ENCODE measurements at regions not wholly inside any gene's neighbourhood (a gene's known extent, or its start where the extent isn't known, plus 50 kb on each side); places are given as distances from the start of the nearest gene placed in this dataset.

DNA sequence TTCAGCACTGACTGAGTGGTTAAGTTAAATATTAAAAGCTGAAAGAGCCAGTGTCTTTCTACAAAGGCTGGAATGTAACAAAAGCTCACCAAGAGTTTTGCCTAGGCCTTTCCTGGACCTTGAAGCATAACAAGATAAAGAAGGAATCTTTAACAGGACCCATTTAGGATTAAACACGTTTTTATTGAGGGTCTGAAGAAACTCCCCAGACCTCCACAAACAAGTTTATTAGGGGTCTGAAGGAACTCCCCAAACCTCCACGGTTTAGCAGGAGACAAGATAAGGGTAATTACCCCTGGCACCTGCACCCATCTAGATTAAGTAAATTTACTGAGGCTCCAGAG, 104.0 kb downstream of the ACAA2 start:
- no peak for DNase-seq
- Histone ChIP-seq H3K4me3 (no peak overlapping the region), H3K36me3 (no peaks in the 10 kb centered on the region), H3K27ac (no peak overlapping the region), H3K27me3 (no peaks in the 10 kb centered on the region), H3K9me3 (no peaks in the 10 kb centered on the region), H3K4me1 (peaks cover 0 to 3% (median 0%) of the 10 kb centered on the region in 9 donors)
- 36% methylated on average over 2 of the region's 2 CpGs for WGBS, 2 donors
- TF ChIP-seq, protein P1, sequence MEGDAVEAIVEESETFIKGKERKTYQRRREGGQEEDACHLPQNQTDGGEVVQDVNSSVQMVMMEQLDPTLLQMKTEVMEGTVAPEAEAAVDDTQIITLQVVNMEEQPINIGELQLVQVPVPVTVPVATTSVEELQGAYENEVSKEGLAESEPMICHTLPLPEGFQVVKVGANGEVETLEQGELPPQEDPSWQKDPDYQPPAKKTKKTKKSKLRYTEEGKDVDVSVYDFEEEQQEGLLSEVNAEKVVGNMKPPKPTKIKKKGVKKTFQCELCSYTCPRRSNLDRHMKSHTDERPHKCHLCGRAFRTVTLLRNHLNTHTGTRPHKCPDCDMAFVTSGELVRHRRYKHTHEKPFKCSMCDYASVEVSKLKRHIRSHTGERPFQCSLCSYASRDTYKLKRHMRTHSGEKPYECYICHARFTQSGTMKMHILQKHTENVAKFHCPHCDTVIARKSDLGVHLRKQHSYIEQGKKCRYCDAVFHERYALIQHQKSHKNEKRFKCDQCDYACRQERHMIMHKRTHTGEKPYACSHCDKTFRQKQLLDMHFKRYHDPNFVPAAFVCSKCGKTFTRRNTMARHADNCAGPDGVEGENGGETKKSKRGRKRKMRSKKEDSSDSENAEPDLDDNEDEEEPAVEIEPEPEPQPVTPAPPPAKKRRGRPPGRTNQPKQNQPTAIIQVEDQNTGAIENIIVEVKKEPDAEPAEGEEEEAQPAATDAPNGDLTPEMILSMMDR (IDR thresholded peaks at IDR 0.05): no peak
- intact Hi-C loops (cut with DNase I): no loop called here
- ATAC-seq: no peak

GRCh38 chr18:49708662-49709346, 104.5 kb downstream of the ACAA2 start:
- Histone ChIP-seq H3K36me3 (no peaks in the 10 kb centered on the region), H3K9me3 (no peaks in the 10 kb centered on the region), H3K27ac (no peak overlapping the region), H3K4me3 (no peak overlapping the region), H3K27me3 (no peaks in the 10 kb centered on the region), H3K4me1 (peaks cover 0 to 9% (median 0%) of the 10 kb centered on the region in 9 donors)
- DNase-seq: no peak
- TF ChIP-seq, protein P1 (IDR thresholded peaks at IDR 0.05): no peak
- intact Hi-C loops (cut with DNase I): no loop called here
- no peak for ATAC-seq
- WGBS, 2 donors: 79 to 84% methylated on average over 6 of the region's 6 CpGs

- Histone ChIP-seq H3K4me3 (no peak overlapping the region), H3K4me1 (peaks cover 0 to 9% (median 0%) of the 10 kb centered on the region in 9 donors), H3K27ac (no peak overlapping the region), H3K9me3 (no peaks in the 10 kb centered on the region), H3K36me3 (no peaks in the 10 kb centered on the region), H3K27me3 (no peaks in the 10 kb centered on the region)
- DNase-seq (no peak), ATAC-seq (no peak)
- TF ChIP-seq, protein P1 (IDR thresholded peaks at IDR 0.05): no peak
- 96 to 98% methylated on average over 3 of the region's 3 CpGs for WGBS, 2 donors
- intact Hi-C loops (cut with DNase I): no loop called here
Observed at GRCh38 chr18:49707599-49707998, 105.7 kb downstream of the ACAA2 start.

GRCh38 chr18:49704334-49704733, 109.0 kb downstream of the ACAA2 start:
- ATAC-seq (no peak), DNase-seq (no peak)
- Histone ChIP-seq H3K27me3 (no peaks in the 10 kb centered on the region), H3K4me3 (no peak overlapping the region), H3K36me3 (no peaks in the 10 kb centered on the region), H3K4me1 (peaks cover 0 to 9% (median 0%) of the 10 kb centered on the region in 9 donors), H3K27ac (no peak overlapping the region), H3K9me3 (no peaks in the 10 kb centered on the region)
- TF ChIP-seq, protein P1 (IDR thresholded peaks at IDR 0.05): no peak
- intact Hi-C loops (cut with DNase I): no loop called here
- WGBS, 2 donors: 43 to 50% methylated on average over 6 of the region's 6 CpGs
